ENCODE measurements at regions not wholly inside any gene's neighbourhood (a gene's known extent, or its start where the extent isn't known, plus 50 kb on each side); places are given as distances from the start of the nearest gene placed in this dataset.
"Not testable (repeated sequence)": the region's sequence is repeated elsewhere in the genome, so short reads cannot be mapped to it uniquely, and the experiment has no call there.

- Mint-ChIP-seq H3K27me3 (ENCODE audit: low read depth in 3 of 3) (peaks cover 3 to 5% (median 4%) of the 10 kb centered on the region in 3 donors), H3K9me3 (peaks cover 0 to 15% (median 2%) of the 10 kb centered on the region in 7 donors), H3K27ac (no peak overlapping the region), H3K36me3 (no peaks in the 10 kb centered on the region), H3K4me3 (no peak overlapping the region), H3K4me1 (no peaks in the 10 kb centered on the region)
- Histone ChIP-seq H3K27me3 (ENCODE audit: control insufficient read depth in 2 of 2, insufficient read depth in 2 of 2, low read length in 2 of 2) (no peaks in the 10 kb centered on the region), H3K36me3 (replicated peaks in 1 of 2; ENCODE audit: control insufficient read depth in 1 of 2, insufficient read depth in 2 of 2, low read length in 2 of 2) (no peaks in the 10 kb centered on the region), H3K9me3 (replicated peaks in 1 of 2; ENCODE audit: control insufficient read depth in 1 of 2, insufficient read depth in 1 of 2, low read length in 2 of 2) (peaks cover 0 to 3% of the 10 kb centered on the region in 2 donors), H2AFZ (ENCODE audit: insufficient read depth, low read depth, low read length, poor library complexity, severe bottlenecking) (no peak overlapping the region), H3K27ac (ENCODE audit: low read depth in 1 of 2, low read length in 2 of 2) (no peak overlapping the region), H3K4me1 (ENCODE audit: control insufficient read depth in 1 of 2, insufficient read depth in 2 of 2, low read length in 2 of 2) (no peaks in the 10 kb centered on the region), H3K4me3 (replicated peaks in 1 of 3; ENCODE audit: low read depth in 2 of 3, low read length in 3 of 3) (no peak overlapping the region), H4K20me1 (ENCODE audit: insufficient read depth, low read length) (no peaks in the 10 kb centered on the region), H3K4me2 (replicated peaks; ENCODE audit: extremely low read depth, low read length, poor library complexity, severe bottlenecking) (no peak overlapping the region), H3K79me2 (ENCODE audit: insufficient read depth, low read length) (no peaks in the 10 kb centered on the region), H3K9ac (ENCODE audit: insufficient read depth, low read length, poor library complexity, severe bottlenecking) (no peak overlapping the region)
- WGBS (ENCODE audit: insufficient coverage) = 92% methylated on average over 11 of the region's 17 CpGs
- no peak for TF ChIP-seq CTCF (IDR thresholded peaks at IDR 0.05)
- intact Hi-C loops (cut with micrococcal nuclease) = no loop called here
- no peak for DNase-seq
Measured at GRCh38 chr6:168188369-168189199, 109.6 kb upstream of the FRMD1 start.

- Histone ChIP-seq H3K4me3 (replicated peaks in 1 of 3; ENCODE audit: low read depth in 2 of 3, low read length in 3 of 3) (no peak overlapping the region), H3K9me3 (replicated peaks in 1 of 2; ENCODE audit: control insufficient read depth in 1 of 2, insufficient read depth in 1 of 2, low read length in 2 of 2) (peaks cover 0 to 3% of the 10 kb centered on the region in 2 donors), H3K27me3 (ENCODE audit: control insufficient read depth in 2 of 2, insufficient read depth in 2 of 2, low read length in 2 of 2) (no peaks in the 10 kb centered on the region), H2AFZ (ENCODE audit: insufficient read depth, low read depth, low read length, poor library complexity, severe bottlenecking) (no peak overlapping the region), H3K4me2 (replicated peaks; ENCODE audit: extremely low read depth, low read length, poor library complexity, severe bottlenecking) (no peak overlapping the region), H3K79me2 (ENCODE audit: insufficient read depth, low read length) (no peaks in the 10 kb centered on the region), H3K9ac (ENCODE audit: insufficient read depth, low read length, poor library complexity, severe bottlenecking) (no peak overlapping the region), H3K36me3 (replicated peaks in 1 of 2; ENCODE audit: control insufficient read depth in 1 of 2, insufficient read depth in 2 of 2, low read length in 2 of 2) (no peaks in the 10 kb centered on the region), H3K27ac (ENCODE audit: low read depth in 1 of 2, low read length in 2 of 2) (no peak overlapping the region), H3K4me1 (ENCODE audit: control insufficient read depth in 1 of 2, insufficient read depth in 2 of 2, low read length in 2 of 2) (no peaks in the 10 kb centered on the region), H4K20me1 (ENCODE audit: insufficient read depth, low read length) (no peaks in the 10 kb centered on the region)
- Mint-ChIP-seq H3K27me3 (ENCODE audit: low read depth in 3 of 3) (peaks cover 2 to 4% (median 4%) of the 10 kb centered on the region in 3 donors), H3K36me3 (no peaks in the 10 kb centered on the region), H3K4me1 (no peaks in the 10 kb centered on the region), H3K27ac (no peak overlapping the region), H3K4me3 (no peak overlapping the region), H3K9me3 (peaks cover 0 to 15% (median 2%) of the 10 kb centered on the region in 7 donors)
- intact Hi-C loops (cut with micrococcal nuclease) = no loop called here
- DNase-seq = no peak
- WGBS (ENCODE audit: insufficient coverage) = 88% methylated on average over 5 of the region's 5 CpGs
- no peak for TF ChIP-seq CTCF (IDR thresholded peaks at IDR 0.05)
Measured at GRCh38 chr6:168186438-168186837, 107.4 kb upstream of the FRMD1 start.

- H3K27ac ChIP-seq (ENCODE audit: low read depth in 1 of 2, low read length in 2 of 2); H3K36me3 Mint-ChIP-seq; DNase-seq; H3K4me2 ChIP-seq (replicated peaks; ENCODE audit: extremely low read depth, low read length, poor library complexity, severe bottlenecking); intact Hi-C loops (cut with micrococcal nuclease); H3K4me1 ChIP-seq (ENCODE audit: control insufficient read depth in 1 of 2, insufficient read depth in 2 of 2, low read length in 2 of 2); H3K79me2 ChIP-seq (ENCODE audit: insufficient read depth, low read length); H3K4me3 Mint-ChIP-seq; H3K9ac ChIP-seq (ENCODE audit: insufficient read depth, low read length, poor library complexity, severe bottlenecking); H3K36me3 ChIP-seq (replicated peaks in 1 of 2; ENCODE audit: control insufficient read depth in 1 of 2, insufficient read depth in 2 of 2, low read length in 2 of 2); H3K27ac Mint-ChIP-seq; H3K27me3 ChIP-seq (ENCODE audit: control insufficient read depth in 2 of 2, insufficient read depth in 2 of 2, low read length in 2 of 2); H3K27me3 Mint-ChIP-seq (ENCODE audit: low read depth in 3 of 3); H4K20me1 ChIP-seq (ENCODE audit: insufficient read depth, low read length); H3K4me3 ChIP-seq (replicated peaks in 1 of 3; ENCODE audit: low read depth in 2 of 3, low read length in 3 of 3); H3K9me3 ChIP-seq (replicated peaks in 1 of 2; ENCODE audit: control insufficient read depth in 1 of 2, insufficient read depth in 1 of 2, low read length in 2 of 2); H3K4me1 Mint-ChIP-seq; H2AFZ ChIP-seq (ENCODE audit: insufficient read depth, low read depth, low read length, poor library complexity, severe bottlenecking): not testable (repeated sequence)
- 73% methylated on average over 1 of the region's 1 CpG for WGBS (ENCODE audit: insufficient coverage)
- H3K9me3 Mint-ChIP-seq = peaks cover 0 to 15% (median 2%) of the 10 kb centered on the region in 7 donors
Measured at GRCh38 chr6:168186018-168186417, 107.0 kb upstream of the FRMD1 start.

Data from CD14-positive monocyte (primary cell).